WTC11 (cell line): ENCODE measurements at regions not wholly inside any gene's neighbourhood (a gene's known extent, or its start where the extent isn't known, plus 50 kb on each side); places are given as distances from the start of the nearest gene placed in this dataset.

ENCODE experiments used
- CTCF ChIP-seq: fragments of 200-600 bp; IDR thresholded peaks from 2 replicates; pipeline ENCODE4 v1.8.0; 2022; ENCODE audit warnings: antibody characterized with exemption
- ZNF396 ChIP-seq: fragments of 250-450 bp; sonication (Bioruptor Pico); IDR thresholded peaks from 2 replicates; pipeline ENCODE4 v1.8.0; 2021; ENCODE audit warnings: mild to moderate bottlenecking, moderate library complexity, borderline replicate concordance

- TF ChIP-seq ZNF396 (no peak), CTCF (no peak)
Measured at GRCh38 chr7:35384761-35385700, 131.1 kb upstream of the TBX20 start.
